NCI-H1436 treated with DMSO at 0.1 percent for 48 hours (cell line): ENCODE measurements at regions not wholly inside any gene's neighbourhood (a gene's known extent, or its start where the extent isn't known, plus 50 kb on each side); places are given as distances from the start of the nearest gene placed in this dataset.

Experiments
- DNase-seq: peaks from one replicate; lab custom pipeline; 2025; lab: John Stamatoyannopoulos, UW

DNA sequence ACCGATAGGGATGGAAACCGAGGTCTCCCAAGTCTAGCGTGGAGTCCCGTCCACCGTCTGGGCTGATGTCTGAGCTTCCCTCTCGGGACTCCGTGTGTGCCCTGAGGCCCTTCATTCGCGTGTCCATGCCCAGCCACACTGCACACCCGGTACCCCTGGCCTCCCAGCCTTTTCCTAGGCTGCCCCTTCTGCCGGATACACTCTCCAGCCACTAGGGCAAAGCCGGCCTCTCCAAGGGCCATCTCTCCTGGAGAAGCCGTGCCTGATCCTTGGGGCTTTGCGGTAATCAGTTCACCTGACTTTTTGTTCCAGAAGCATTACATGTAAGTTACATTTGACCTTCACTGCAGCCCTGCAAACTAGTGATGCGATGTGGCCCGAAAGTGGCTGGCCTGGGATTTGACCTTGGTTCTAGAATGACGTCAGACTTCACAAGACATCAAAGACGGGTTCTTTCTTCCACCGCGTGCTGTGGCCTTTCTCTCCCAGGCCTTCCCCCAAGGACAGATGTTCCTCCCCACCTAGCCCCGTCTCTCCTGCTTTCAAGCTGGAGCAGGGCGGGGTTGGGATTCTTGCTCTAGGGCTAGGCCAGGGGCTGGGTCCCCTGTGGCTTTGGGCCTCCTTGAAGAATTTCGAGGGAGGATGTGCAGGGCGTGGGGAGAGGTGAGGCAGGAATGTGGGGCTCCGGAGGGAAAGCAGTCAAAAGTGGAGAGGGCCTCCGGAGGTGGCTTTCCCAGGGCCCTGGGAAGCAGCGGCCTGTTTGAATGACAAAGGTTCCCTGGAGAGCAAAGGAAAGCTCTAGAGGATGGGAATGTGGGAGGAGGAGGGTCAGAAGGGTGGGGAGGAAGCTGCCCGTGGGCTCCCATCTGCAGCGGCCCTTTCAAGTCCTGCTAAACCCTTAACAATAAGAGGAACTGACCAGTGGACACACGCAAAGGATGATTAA, 49.7 kb upstream of the SLC2A1 start:
- DNase-seq, result no peak
